ENCODE measurements at regions not wholly inside any gene's neighbourhood (a gene's known extent, or its start where the extent isn't known, plus 50 kb on each side); places are given as distances from the start of the nearest gene placed in this dataset.
"Not testable (repeated sequence)": the region's sequence is repeated elsewhere in the genome, so short reads cannot be mapped to it uniquely, and the experiment has no call there.

GRCh38 chr1:143838598-143838929 is 133.2 kb downstream of the FAM72C start:
- DNase-seq: not testable (repeated sequence)

GRCh38 chr1:143837924-143838597 is 133.7 kb downstream of the FAM72C start:
- DNase-seq: not testable (repeated sequence)

GRCh38 chr1:143833376-143833775 is 138.4 kb downstream of the FAM72C start:
- not testable (repeated sequence) for DNase-seq

- not testable (repeated sequence) for DNase-seq
These were observed 139.4 kb downstream of the FAM72C start for GRCh38 chr1:143832379-143832716.

- not testable (repeated sequence) for DNase-seq
These were observed 140.1 kb downstream of the FAM72C start for GRCh38 chr1:143831479-143832378.

GRCh38 chr1:143826162-143826561 is 145.6 kb downstream of the FAM72C start:
- DNase-seq: not testable (repeated sequence)

- DNase-seq: not testable (repeated sequence)
These were observed 147.5 kb downstream of the FAM72C start for GRCh38 chr1:143824266-143824665.

- DNase-seq: not testable (repeated sequence)
These were observed 151.7 kb downstream of the FAM72C start for GRCh38 chr1:143820058-143820457.

GRCh38 chr1:143816369-143816768 is 155.4 kb downstream of the FAM72C start:
- DNase-seq: not testable (repeated sequence)

- not testable (repeated sequence) for DNase-seq
These were observed 166.4 kb downstream of the FAM72C start for GRCh38 chr1:143805374-143805773.

GRCh38 chr1:143804707-143805356 is 167.0 kb downstream of the FAM72C start:
- not testable (repeated sequence) for DNase-seq

- not testable (repeated sequence) for DNase-seq
These were observed 167.8 kb downstream of the FAM72C start for GRCh38 chr1:143803927-143804411.

- not testable (repeated sequence) for DNase-seq
These were observed 168.7 kb downstream of the FAM72C start for GRCh38 chr1:143803095-143803494.

- DNase-seq: not testable (repeated sequence)
These were observed 172.1 kb downstream of the FAM72C start for GRCh38 chr1:143799568-143800187.

- not testable (repeated sequence) for DNase-seq
These were observed 175.4 kb downstream of the FAM72C start for GRCh38 chr1:143796369-143796768.

GRCh38 chr1:143792047-143792937 is 179.5 kb downstream of the FAM72C start:
- DNase-seq: not testable (repeated sequence)

- DNase-seq: not testable (repeated sequence)
These were observed 185.4 kb downstream of the FAM72C start for GRCh38 chr1:143786381-143786780.

GRCh38 chr1:143785883-143786282 is 185.9 kb downstream of the FAM72C start:
- not testable (repeated sequence) for DNase-seq

GRCh38 chr1:143784239-143784882 is 187.4 kb downstream of the FAM72C start:
- DNase-seq: not testable (repeated sequence)

- not testable (repeated sequence) for DNase-seq
These were observed 193.6 kb downstream of the FAM72C start for GRCh38 chr1:143778178-143778577.

- DNase-seq: not testable (repeated sequence)
These were observed 207.0 kb downstream of the FAM72C start for GRCh38 chr1:143764831-143765230.
